Trophoblast cell (in vitro differentiated cells and primary cell): ENCODE measurements at regions not wholly inside any gene's neighbourhood (a gene's known extent, or its start where the extent isn't known, plus 50 kb on each side); places are given as distances from the start of the nearest gene placed in this dataset.

Experiments
- DNase-seq, 2 donors: peaks; one replicate each; pipeline ENCODE4 v3.0.0-alpha.2; 2016
- H2AFZ ChIP-seq: 2 replicates; pipeline ENCODE4 v1.6.1; 2013; ENCODE audit warnings: low read length, moderate library complexity, mild to moderate bottlenecking; ENCODE audit not compliant: insufficient read depth, poor library complexity
- H2AK5ac ChIP-seq: 2 replicates; pipeline ENCODE4 v1.6.1; 2013; ENCODE audit warnings: mild to moderate bottlenecking, low read length
- H2BK120ac ChIP-seq: 2 replicates; pipeline ENCODE4 v1.6.1; 2013; ENCODE audit warnings: low read length, mild to moderate bottlenecking, moderate library complexity; ENCODE audit not compliant: insufficient read depth, poor library complexity
- H2BK12ac ChIP-seq: 2 replicates; pipeline ENCODE4 v1.6.1; 2013; ENCODE audit warnings: mild to moderate bottlenecking, low read length, moderate library complexity
- H2BK5ac ChIP-seq: 2 replicates; pipeline ENCODE4 v1.6.1; 2013; ENCODE audit warnings: low read length, low read depth, moderate library complexity, mild to moderate bottlenecking; ENCODE audit not compliant: poor library complexity
- H3K14ac ChIP-seq: 2 replicates; pipeline ENCODE4 v1.6.1; 2013; ENCODE audit warnings: mild to moderate bottlenecking, low read length
- H3K18ac ChIP-seq: 2 replicates; pipeline ENCODE4 v1.6.1; 2013; ENCODE audit warnings: mild to moderate bottlenecking, low read length
- H3K23ac ChIP-seq: 2 replicates; pipeline ENCODE4 v1.6.1; 2013; ENCODE audit warnings: low read length
- H3K27ac ChIP-seq: 2 replicates; pipeline ENCODE4 v1.5.1; 2013; ENCODE audit warnings: low read depth, mild to moderate bottlenecking, inconsistent platforms, low read length, moderate library complexity
- H3K27me3 ChIP-seq: 2 replicates; pipeline ENCODE4 v1.6.1; 2013; ENCODE audit warnings: inconsistent platforms, mild to moderate bottlenecking, low read length, moderate library complexity; ENCODE audit not compliant: insufficient read depth
- H3K36me3 ChIP-seq, 2 experiments: 1 replicate in 1 of 2; 2 replicates in 1 of 2; pipeline ENCODE4 v1.6.1; 2013; ENCODE audit warnings: low read length in 2 of 2, mild to moderate bottlenecking in 2 of 2, moderate library complexity in 1 of 2; ENCODE audit not compliant: insufficient read depth in 2 of 2, control insufficient read depth in 1 of 2
- H3K4ac ChIP-seq: 2 replicates; pipeline ENCODE4 v1.6.1; 2013; ENCODE audit warnings: low read depth, mild to moderate bottlenecking, low read length, moderate library complexity
- H3K4me1 ChIP-seq, 2 experiments: 1 replicate in 1 of 2; 2 replicates in 1 of 2; pipeline ENCODE4 v1.6.1; 2013; ENCODE audit warnings: low read length in 2 of 2, mild to moderate bottlenecking in 2 of 2, moderate library complexity in 1 of 2; ENCODE audit not compliant: insufficient read depth in 2 of 2, control insufficient read depth in 1 of 2
- H3K4me2 ChIP-seq: 2 replicates; pipeline ENCODE4 v1.6.1; 2013; ENCODE audit warnings: inconsistent platforms, mild to moderate bottlenecking, low read length, moderate library complexity
- H3K4me3 ChIP-seq: 2 replicates; pipeline ENCODE4 v1.5.1; 2013; ENCODE audit warnings: mild to moderate bottlenecking, low read depth, low read length, inconsistent platforms
- H3K79me1 ChIP-seq: one replicate; pipeline ENCODE4 v1.6.1; 2013; ENCODE audit warnings: low read length
- H3K79me2 ChIP-seq: 2 replicates; pipeline ENCODE4 v1.6.1; 2013; ENCODE audit warnings: low read length, mild to moderate bottlenecking; ENCODE audit not compliant: control insufficient read depth, insufficient read depth, poor library complexity
- H3K9ac ChIP-seq: 2 replicates; pipeline ENCODE4 v1.6.1; 2013; ENCODE audit warnings: mild to moderate bottlenecking, low read length
- H3K9me3 ChIP-seq: 2 replicates; pipeline ENCODE4 v1.6.1; 2013; ENCODE audit warnings: low read depth, mild to moderate bottlenecking, control low read depth, inconsistent platforms, low read length; ENCODE audit not compliant: insufficient read depth
- H4K12ac ChIP-seq: 2 replicates; pipeline ENCODE4 v1.6.1; 2013; ENCODE audit warnings: low read depth, mild to moderate bottlenecking, low read length, moderate library complexity
- H4K8ac ChIP-seq: 2 replicates; pipeline ENCODE4 v1.6.1; 2013; ENCODE audit warnings: low read depth, mild to moderate bottlenecking, low read length, moderate library complexity
- H4K91ac ChIP-seq: one replicate; pipeline ENCODE4 v1.6.1; 2013; ENCODE audit warnings: low read depth, mild to moderate bottlenecking, low read length, moderate library complexity
- WGBS: extraction: QIAGEN DNeasy Blood & Tissue Kit; methylation state at CpG from one replicate; pipeline ENCODE4 v1.1.7; 2013; ENCODE audit warnings: missing lambda C conversion rate; ENCODE audit not compliant: insufficient read length, insufficient coverage; ENCODE audit errors: extremely low coverage; 5-methylcytosine and 5-hydroxymethylcytosine counted together

DNA sequence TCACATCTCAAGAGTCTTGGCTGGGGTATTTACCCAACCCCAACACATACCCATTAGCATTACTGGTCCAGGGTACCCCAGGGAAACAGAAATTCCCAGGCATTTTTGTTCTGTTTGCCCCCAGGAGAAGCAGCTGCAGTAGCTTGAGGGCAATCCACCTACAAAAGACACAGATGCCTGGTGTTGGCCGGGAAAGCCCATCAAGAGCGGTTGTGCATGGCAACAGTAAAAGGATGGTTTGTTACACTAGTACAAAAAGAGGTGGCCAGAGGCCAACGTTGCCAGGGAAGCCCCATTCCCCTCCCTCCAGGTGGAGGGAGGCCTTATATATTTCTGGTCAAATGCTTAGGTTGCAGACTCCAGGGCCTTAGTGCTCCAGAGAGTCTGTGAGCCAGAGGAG lies 637.8 kb downstream of the BCOR start:
- Histone ChIP-seq H3K14ac (no peak overlapping the region), H3K18ac (no peak overlapping the region), H2BK120ac (no peak overlapping the region), H3K79me2 (no peaks in the 10 kb centered on the region), H3K4me2 (no peak overlapping the region), H2BK5ac (no peak overlapping the region), H3K4ac (no peak overlapping the region), H4K8ac (no peak overlapping the region), H3K27me3 (no peaks in the 10 kb centered on the region), H2AK5ac (no peak overlapping the region), H4K91ac (no peak overlapping the region), H3K9ac (no peak overlapping the region), H2AFZ (no peak overlapping the region), H3K9me3 (no peaks in the 10 kb centered on the region), H3K23ac (no peak overlapping the region), H3K79me1 (no peaks in the 10 kb centered on the region), H3K27ac (no peak overlapping the region), H4K12ac (no peak overlapping the region), H3K4me3 (no peak overlapping the region), H3K36me3 (no peaks in the 10 kb centered on the region), H3K4me1 (no peaks in the 10 kb centered on the region), H2BK12ac (no peak overlapping the region)
- no peak for DNase-seq
- WGBS = no CpG with 5 or more reads among the region's 3 CpGs

DNA sequence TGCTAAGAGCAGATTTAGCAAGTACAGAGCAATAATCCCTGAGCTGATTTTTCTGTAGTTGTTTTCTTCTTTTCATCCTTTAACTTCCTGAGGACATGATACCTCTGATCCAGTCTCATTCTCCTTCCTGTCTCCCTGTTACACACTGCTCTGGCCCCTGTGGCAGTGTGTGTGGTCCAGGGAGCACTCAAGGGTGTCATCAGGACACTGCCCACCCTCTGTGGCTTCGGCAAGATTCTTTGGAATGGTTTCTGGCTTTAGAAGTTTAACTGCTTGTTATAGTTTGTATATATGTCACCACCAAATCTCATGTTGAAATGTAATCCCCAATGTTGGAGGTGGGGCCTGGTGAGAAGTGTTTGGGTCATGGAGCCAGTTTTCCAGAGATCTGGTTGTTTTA lies 637.3 kb downstream of the BCOR start:
- Histone ChIP-seq H2BK12ac (no peak overlapping the region), H4K91ac (no peak overlapping the region), H3K4me3 (no peak overlapping the region), H3K79me2 (no peaks in the 10 kb centered on the region), H3K27ac (no peak overlapping the region), H3K79me1 (no peaks in the 10 kb centered on the region), H2BK5ac (no peak overlapping the region), H3K18ac (no peak overlapping the region), H4K12ac (no peak overlapping the region), H3K23ac (no peak overlapping the region), H3K36me3 (no peaks in the 10 kb centered on the region), H2BK120ac (no peak overlapping the region), H3K4me2 (no peak overlapping the region), H3K9me3 (no peaks in the 10 kb centered on the region), H2AK5ac (no peak overlapping the region), H3K4ac (no peak overlapping the region), H4K8ac (no peak overlapping the region), H2AFZ (no peak overlapping the region), H3K14ac (no peak overlapping the region), H3K27me3 (no peaks in the 10 kb centered on the region), H3K9ac (no peak overlapping the region), H3K4me1 (no peaks in the 10 kb centered on the region)
- no peak for DNase-seq
- no CpG with 5 or more reads among the region's 1 CpG for WGBS

DNA sequence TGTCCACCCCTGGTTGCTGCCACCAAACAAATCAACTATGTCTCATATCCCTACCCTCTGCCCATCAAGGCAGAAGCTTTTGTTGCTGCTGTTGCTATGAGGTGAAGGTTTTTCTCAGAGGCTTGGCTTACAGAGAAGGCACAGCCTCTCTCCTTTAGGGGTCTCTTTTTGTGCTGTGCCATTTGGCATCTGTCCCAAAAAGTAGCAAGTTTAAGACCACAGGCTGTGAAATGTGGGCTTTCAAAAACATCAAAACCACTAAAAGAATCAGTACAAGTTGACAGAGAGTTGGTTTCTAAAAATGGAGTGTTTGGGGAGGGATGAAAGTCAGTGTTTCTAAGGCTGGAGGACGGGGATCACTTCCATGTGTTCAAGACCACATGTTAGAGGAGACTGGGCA lies 634.9 kb downstream of the BCOR start:
- no CpG with 5 or more reads among the region's 1 CpG for WGBS
- Histone ChIP-seq H3K4me3 (no peak overlapping the region), H4K91ac (no peak overlapping the region), H3K23ac (no peak overlapping the region), H3K4me1 (no peaks in the 10 kb centered on the region), H3K27ac (no peak overlapping the region), H4K8ac (no peak overlapping the region), H3K36me3 (no peaks in the 10 kb centered on the region), H3K79me2 (no peaks in the 10 kb centered on the region), H2AFZ (no peak overlapping the region), H3K79me1 (no peaks in the 10 kb centered on the region), H3K14ac (no peak overlapping the region), H2AK5ac (no peak overlapping the region), H3K18ac (no peak overlapping the region), H3K4me2 (no peak overlapping the region), H3K4ac (no peak overlapping the region), H4K12ac (no peak overlapping the region), H3K9me3 (no peaks in the 10 kb centered on the region), H3K9ac (no peak overlapping the region), H2BK120ac (no peak overlapping the region), H3K27me3 (no peaks in the 10 kb centered on the region), H2BK5ac (no peak overlapping the region), H2BK12ac (no peak overlapping the region)
- no peak for DNase-seq

DNA sequence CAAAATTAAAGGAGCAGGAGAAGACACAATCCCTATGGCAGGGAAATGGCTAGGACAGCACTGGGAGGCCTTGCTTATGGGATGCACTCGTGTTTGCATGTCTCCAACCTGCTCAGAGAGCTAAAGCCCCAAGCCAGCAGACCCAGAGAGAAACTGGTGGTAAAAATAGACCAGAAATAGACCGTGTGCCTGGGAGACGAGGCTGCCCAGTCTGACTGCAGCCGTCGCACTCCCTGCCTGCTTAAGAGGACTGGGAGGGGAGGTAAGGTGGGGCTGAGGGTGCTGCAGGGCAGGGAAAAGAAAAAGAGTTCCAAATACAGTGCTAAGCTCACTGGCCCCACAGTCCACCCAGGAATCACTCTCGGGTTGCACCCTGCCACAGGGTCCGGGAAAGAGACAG lies 633.5 kb downstream of the BCOR start:
- no peaks in the 10 kb centered on the region for H3K27me3 ChIP-seq
- H3K14ac ChIP-seq = no peak overlapping the region
- H3K79me1 ChIP-seq = no peaks in the 10 kb centered on the region
- H3K4me1 ChIP-seq = no peaks in the 10 kb centered on the region
- no peak overlapping the region for H4K8ac ChIP-seq
- H2AFZ ChIP-seq = no peak overlapping the region
- H2BK12ac ChIP-seq = no peak overlapping the region
- H4K12ac ChIP-seq = no peak overlapping the region
- H2AK5ac ChIP-seq = no peak overlapping the region
- no peak overlapping the region for H3K23ac ChIP-seq
- no peak overlapping the region for H3K4me3 ChIP-seq
- no peaks in the 10 kb centered on the region for H3K36me3 ChIP-seq
- no peak overlapping the region for H4K91ac ChIP-seq
- no peak overlapping the region for H2BK120ac ChIP-seq
- H3K4ac ChIP-seq = no peak overlapping the region
- H3K18ac ChIP-seq = no peak overlapping the region
- H3K27ac ChIP-seq = no peak overlapping the region
- no peak overlapping the region for H2BK5ac ChIP-seq
- no peak overlapping the region for H3K4me2 ChIP-seq
- no peaks in the 10 kb centered on the region for H3K79me2 ChIP-seq
- WGBS = no CpG with 5 or more reads among the region's 7 CpGs
- DNase-seq = no peak
- H3K9me3 ChIP-seq = no peaks in the 10 kb centered on the region
- H3K9ac ChIP-seq = no peak overlapping the region
